Frontal cortex (tissue), 4 donors: ENCODE measurements at regions not wholly inside any gene's neighbourhood (a gene's known extent, or its start where the extent isn't known, plus 50 kb on each side); places are given as distances from the start of the nearest gene placed in this dataset. TPM values are rescaled to one million over a fixed set of nuclear protein-coding genes. Genes with fewer than 3 reads are reported as not detected.
"Not testable (repeated sequence)": the region's sequence is repeated elsewhere in the genome, so short reads cannot be mapped to it uniquely, and the experiment has no call there.

Source experiments
- DNase-seq, 2 donors: peaks; one replicate each; pipeline ENCODE4 v3.0.0; 2012; ENCODE audit warnings: low spot score in 2 of 2
- FAIRE-seq: peaks from 2 replicates; lab custom pipeline; 2012; peaks lifted over from hg19 to GRCh38; lab: Jason Lieb, UNC
- small RNA-seq: library from RNA; depleted of rRNA; stranded (forward); fragments of <200 nt; gene quantifications from one replicate; pipeline ENCODE3, GENCODE V24; 2014
- donor health status: control.
- donor health status: control.
- donor health status: control.

DNA sequence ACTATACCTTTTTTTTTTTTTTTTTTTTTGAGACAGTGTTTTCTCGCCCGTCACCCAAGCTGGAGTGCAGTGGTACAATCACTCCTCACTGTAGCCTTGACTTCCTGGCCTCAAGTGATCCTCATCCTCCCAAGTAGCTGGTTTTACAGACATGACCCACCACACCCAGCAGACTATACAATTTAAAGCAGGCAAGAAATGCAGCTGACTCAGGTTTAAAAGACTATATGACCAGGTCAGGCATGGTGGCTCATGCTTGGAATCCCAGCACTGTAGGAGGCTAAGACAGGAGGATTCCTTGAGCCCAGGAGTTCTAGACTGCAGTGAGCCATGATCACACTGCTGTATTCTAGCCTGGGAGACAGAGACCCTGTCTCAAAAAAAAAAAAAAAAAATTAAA lies 89.5 kb upstream of the AUTS2 start:
- DNase-seq (no peak), FAIRE-seq (no peak)

DNA sequence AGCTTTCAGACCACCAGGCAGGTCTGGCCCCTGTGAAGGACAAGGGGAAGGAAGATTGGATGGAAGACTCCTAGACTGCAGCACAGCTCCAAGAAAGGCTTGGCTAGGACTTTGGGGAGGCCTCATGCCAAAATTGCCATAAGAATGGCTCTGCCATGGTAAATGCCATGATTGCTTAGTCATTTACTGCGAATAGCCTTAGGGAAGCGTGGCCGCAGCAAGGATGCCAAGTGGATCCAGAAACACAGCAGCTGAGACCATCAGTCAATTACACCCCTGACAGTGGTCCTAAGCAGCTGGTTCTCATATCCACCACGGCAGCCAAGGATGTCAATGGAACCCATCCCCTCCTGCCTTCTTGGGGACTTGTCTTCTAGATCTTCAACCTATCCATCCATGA lies 88.2 kb upstream of the AUTS2 start:
- FAIRE-seq: no peak
- DNase-seq: no peak

DNA sequence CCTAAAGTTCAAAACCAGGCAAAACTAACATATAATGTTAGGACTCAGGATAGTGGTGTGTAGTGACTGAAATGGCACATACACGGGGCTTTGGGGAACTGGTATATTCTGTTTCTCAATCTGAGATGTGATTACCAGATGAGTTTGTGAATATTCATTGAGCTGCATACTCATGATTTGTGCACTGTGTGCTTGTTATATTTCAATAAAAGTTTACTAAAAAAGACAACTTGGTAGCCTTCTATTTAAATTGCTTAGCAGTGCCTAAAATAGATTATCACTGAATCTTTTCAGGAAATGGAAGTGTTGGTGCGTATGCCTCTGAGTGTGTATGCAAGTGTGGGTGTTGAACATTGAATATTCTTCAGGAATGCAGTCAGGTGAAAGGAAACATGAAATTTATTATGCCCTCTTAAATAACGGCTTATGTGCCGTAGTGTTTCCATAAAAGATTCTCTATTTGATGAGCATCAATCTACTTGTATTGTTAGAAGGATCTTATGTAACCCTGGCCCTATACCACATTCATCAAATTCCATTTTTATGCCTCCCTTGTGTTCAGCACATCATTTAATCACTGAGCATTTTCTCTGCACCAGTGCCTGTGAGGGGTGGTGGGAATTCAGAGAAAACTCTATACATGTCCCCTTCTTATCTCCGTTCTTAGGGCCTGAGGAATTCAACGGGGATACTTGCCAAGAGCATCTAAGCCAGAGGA lies 82.6 kb upstream of the AUTS2 start:
- FAIRE-seq (no peak), DNase-seq (no peak)

DNA sequence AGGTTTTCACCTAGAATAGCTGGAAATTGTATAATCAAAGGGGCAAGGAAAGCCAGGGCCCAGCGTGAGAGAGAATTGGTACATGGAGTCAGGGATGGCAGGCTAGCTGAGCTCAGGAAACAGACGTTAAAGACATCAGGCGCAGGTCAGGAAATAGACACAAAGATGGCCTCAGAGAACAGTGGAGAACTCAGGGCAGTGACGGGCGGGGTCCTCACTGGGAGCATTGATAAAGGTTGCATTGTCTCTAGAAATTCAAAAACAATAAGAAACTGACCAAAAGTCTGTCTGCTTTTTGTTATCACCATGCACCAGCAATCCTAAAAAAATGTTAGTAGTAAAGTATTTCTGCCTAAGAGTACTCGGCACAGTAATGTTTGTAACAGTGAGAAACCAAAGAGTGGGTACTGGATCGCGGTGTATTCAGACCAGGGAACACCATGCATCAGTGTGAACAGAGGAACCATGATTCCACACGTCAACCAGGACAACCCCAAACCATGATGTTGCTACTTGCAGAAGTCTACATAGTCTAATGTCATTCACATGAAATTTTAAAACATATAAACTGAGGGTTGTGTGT lies 81.9 kb upstream of the AUTS2 start:
- DNase-seq: no peak
- no peak for FAIRE-seq

DNA sequence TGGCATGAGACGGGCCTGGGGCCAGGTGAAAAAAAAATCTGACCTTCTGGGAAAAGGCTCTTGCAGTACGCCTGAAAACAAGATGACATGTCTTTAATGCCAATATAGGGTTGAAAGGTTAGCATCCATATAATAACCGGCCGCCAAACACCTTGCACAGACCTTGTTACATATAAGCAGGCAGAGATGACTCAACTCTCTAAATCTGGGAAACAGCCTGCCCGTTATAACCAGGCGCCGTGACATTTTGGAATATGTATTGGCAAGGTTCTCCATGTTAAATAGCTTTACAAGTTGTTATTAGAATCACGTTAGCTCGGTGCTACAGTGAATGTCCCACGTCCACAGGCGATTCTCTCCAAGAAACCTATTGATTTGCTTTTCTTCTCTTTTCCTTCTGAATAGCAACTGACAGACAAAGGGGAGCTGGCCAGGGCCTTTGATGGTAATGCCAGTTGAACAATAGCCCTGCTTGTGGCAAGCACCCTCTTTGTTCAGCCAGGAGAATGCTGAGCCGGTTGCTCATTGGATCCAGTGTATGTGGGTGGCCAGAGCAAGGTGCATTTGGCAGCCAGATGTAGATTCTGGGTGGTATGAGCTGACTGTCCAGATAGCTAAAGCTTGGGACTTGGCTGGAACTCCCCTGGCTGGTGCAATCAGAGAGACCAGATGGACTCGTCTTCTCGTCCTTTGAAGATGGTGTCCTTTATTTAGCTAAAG lies 80.1 kb upstream of the AUTS2 start:
- no peak for FAIRE-seq
- DNase-seq: no peak

DNA sequence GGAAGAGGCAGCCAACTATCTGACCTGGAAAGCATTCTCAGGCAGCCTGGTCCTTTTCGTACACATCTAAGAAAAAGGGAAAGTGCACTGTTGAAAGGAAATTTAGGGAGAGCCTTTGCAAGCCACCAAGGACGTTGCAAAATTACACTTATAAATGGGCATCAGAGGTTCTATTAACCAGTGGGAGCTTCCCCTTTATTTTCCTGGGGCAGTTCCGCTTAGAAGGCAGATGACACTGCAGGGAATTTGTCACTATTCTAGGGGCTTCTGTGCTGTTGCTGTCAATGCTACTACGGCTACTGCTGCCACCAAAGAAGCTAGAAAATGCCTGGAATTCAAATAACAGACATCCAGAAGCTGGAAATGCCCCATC lies 79.6 kb upstream of the AUTS2 start:
- DNase-seq (no peak), FAIRE-seq (no peak)

DNA sequence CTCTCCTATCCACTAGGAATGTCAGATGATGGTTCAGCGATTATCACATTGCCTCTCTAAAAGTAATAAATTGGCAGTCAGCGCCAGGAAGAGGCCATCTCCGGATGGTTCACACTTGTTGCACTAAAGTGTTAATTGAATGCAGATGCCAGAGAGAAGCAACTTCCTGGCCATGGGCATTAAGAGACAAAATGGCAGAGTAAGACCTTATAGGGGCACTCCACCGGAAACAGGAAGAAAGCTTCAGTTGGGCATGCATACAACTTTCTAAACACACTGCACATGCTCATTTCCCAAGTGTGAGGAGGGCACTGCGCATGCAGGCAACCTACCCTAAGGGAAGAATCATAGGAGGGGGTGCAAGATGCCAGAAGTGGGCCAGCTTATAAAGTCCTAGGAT lies 71.7 kb upstream of the AUTS2 start:
- no peak for FAIRE-seq

DNA sequence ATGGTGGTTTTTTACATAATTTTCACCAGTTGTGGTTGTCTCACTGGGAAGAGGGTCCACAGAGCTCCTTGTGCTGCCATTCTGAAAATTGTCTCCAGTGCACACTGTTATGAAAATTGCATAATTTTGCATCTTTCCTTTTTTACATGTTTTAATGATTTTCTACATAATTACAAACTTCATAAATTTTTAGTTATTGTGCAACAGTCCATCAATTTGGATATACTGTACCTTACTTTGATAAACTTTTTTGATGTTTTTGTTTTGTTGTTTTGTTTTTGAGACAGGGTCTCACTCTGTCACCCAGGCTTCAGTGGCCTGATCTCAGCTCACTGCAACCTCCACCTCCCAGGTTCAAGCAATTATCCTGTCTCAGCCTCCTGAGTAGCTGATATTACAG lies 70.6 kb upstream of the AUTS2 start:
- DNase-seq (no peak), FAIRE-seq (no peak)

More for the DNA sequence above, 71.7 kb upstream of the AUTS2 start:
- no peak for DNase-seq

DNA sequence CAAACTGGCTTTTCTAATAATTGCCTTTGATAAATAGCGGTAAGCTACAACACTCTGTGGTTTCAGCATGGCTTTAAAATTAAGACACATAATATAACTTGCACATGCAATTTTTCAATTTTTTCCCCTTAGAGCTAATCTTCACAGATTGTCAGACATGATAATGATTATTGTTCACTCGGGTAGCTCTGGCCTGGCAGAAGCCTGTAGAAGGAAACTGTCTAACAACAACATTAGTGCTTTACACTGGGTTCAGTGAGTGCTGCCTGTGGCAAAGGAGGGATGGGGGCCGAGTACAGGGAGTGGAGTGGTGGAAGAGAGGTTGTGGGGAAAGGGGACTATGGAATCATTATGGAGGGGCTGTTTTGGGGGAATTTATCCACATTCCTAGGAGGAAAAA lies 67.2 kb upstream of the AUTS2 start:
- FAIRE-seq (no peak), DNase-seq (no peak)

DNA sequence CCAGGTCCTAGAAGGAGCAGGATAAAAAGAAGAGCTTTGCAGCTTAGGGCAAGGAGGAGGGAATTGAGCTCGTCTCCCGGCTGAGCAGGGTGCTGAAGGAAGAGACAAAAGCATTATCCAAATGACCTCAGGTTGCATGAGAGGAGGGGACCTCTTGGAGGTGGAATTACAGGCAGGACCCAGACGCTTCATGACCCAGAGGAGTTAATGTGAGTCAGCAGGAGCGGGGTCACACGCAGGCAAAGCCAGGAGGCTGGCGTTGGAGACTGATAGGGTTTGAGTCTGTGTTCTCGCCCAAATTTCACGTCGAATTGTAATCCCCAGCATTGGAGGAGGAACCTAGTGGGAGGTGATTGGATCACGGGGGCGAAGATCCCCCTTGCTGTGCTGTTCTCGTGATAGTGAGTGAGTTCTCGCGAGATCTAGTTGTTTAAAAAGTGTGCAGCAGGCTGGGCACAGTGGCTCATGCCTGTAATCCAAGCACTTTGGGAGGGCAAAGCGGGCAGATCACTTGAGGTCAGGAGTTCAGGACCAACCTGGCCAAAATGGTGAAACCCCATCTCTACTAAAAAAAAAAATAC lies 63.7 kb upstream of the AUTS2 start:
- DNase-seq: no peak
- no peak for FAIRE-seq

DNA sequence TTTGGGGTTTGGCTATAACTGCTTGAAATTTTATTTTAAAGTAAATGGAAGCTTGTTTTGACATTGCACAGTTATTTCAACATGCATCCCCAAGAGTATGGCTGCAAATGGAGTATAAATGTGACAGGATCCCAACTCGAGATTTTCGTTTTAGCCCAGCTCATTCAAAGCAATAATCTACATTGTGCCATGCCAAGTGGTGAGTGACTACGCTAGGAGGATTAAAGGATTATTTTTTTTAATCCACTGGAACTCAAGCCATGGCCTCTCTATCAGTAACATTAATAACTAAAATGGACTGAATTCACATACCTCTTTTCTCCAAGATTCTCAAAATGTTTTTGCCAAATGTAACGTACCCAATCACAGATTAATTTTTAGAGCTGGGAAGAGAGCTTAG lies 60.6 kb upstream of the AUTS2 start:
- FAIRE-seq (no peak), DNase-seq (no peak)

DNA sequence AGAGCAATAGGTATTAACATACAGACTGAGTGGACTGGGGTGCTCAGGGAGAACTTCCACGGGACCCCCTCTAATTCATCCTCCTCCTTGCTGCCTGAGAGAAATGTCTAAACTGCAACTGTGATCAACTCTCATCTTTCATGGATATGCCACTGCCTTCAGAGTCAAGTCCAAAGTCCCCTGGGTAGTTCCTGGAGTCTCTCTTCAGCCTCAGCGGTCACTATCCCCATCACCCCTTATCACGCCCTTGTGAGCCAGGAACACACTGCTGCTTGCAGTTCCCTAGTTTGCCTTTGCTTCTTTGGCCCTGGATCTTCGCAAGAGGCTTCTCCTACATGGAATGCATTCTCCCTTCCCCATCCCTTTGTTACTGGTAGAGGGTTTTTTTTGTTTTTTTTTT lies 58.7 kb upstream of the AUTS2 start:
- DNase-seq: no peak
- FAIRE-seq: no peak

DNA sequence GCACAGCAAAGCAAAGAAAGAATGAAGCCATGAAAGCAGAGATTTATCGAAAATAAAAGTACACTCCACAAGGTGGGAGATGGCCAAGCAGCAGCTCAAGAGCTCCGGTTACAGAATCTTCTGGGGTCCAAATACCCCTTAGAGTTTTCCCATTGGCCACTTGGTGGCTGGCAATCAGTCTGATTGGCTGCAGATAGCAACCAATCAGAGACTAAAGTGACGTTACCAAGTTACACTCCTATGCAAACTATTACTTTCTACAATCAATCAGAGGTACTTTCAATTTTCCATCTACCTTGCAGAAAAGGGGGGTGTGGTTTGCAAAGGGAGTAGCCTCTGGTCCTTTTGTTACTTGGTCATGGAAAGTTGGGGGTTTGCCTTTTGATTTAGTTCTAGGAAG lies 58.0 kb upstream of the AUTS2 start:
- DNase-seq (no peak), FAIRE-seq (no peak)

DNA sequence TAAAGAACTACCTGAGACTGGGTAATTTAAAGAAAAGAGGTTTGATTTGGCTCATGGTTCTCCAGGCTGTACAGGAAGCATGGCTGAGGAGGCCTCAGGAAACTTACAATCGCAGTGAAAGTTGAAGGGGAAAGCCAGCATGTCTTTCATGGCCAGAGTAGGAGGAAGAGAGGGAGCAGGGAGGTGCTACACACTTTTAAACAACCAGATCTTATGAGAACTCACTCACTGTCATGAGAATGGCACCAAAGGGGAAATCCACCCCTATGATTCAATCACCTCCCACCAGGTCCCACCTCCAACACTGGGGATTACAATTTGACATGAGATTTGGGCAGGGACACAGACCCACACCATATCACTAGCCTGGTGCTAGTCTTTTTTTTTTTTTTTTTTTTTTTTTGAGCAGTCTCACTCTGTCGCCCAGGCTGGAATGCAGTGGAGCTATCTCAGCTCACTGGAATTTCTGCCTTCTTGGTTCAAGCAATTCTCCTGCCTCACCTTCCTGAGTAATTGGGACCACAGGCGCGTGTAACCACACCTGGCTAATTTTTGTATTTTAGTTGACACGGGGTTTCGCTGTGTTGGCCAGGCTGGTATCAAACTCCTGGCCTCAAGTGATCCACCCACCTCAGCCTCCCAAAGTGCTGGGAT lies 56.4 kb upstream of the AUTS2 start:
- not testable (repeated sequence) for DNase-seq

DNA sequence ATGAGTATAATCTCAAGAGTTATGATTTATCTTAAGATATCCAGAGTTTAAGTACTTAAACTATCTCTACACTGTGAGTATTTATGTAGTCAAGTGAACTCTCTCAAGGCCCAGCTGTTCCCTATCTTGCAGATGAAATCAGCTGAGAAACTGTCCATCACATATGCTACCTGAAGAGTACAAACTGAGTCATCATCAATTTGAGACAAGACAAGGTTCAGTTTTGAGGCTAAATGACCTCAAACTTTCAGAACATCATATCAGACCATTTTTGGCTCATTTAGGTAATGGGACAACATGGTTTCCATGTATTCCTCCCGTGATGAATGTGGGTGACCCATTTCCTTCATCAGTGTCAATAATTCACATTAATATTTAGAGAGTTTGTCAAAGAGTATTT lies 53.1 kb upstream of the AUTS2 start:
- no peak for DNase-seq
- FAIRE-seq: no peak

More for the DNA sequence above, 56.4 kb upstream of the AUTS2 start:
- FAIRE-seq: not testable (repeated sequence)

Small RNAs in the stretch of these regions (small RNA-seq; reads per million reads assigned to genes)
- gene MTATP6P21: not detected
- gene RF00019: not detected
- gene RNA5SP231: not detected
- gene RNU6-229P: not detected
- not detected for gene RNU6-832P
